ES-I3 (cell line): ENCODE measurements at regions not wholly inside any gene's neighbourhood (a gene's known extent, or its start where the extent isn't known, plus 50 kb on each side); places are given as distances from the start of the nearest gene placed in this dataset.
"Not testable (repeated sequence)": the region's sequence is repeated elsewhere in the genome, so short reads cannot be mapped to it uniquely, and the experiment has no call there.

Experiments used
- H3K36me3 ChIP-seq: 2 replicates; pipeline ENCODE4 v1.6.1; 2013; ENCODE audit warnings: mild to moderate bottlenecking, low read length, control low read depth, moderate library complexity; ENCODE audit not compliant: insufficient read depth
- H3K4me1 ChIP-seq: 2 replicates; pipeline ENCODE4 v1.6.1; 2013; ENCODE audit warnings: mild to moderate bottlenecking, control low read depth, low read length; ENCODE audit not compliant: insufficient read depth
- H3K9ac ChIP-seq: 2 replicates; pipeline ENCODE4 v1.6.1; 2013; ENCODE audit warnings: low read depth, mild to moderate bottlenecking, low read length, moderate library complexity
- H3K9me3 ChIP-seq: 2 replicates; pipeline ENCODE4 v1.6.1; 2013; ENCODE audit warnings: mild to moderate bottlenecking, low read length, moderate library complexity; ENCODE audit not compliant: control insufficient read depth, insufficient read depth

GRCh38 chrX:1851527-1851926, 236.7 kb downstream of the ASMT start:
- H3K4me1 ChIP-seq, result no peaks in the 10 kb centered on the region
- H3K9me3 ChIP-seq, result no peaks in the 10 kb centered on the region
- H3K36me3 ChIP-seq, result no peaks in the 10 kb centered on the region
- H3K9ac ChIP-seq, result no peak overlapping the region

GRCh38 chrX:1852082-1852481, 237.2 kb downstream of the ASMT start:
- no peaks in the 10 kb centered on the region for H3K9me3 ChIP-seq
- no peaks in the 10 kb centered on the region for H3K36me3 ChIP-seq
- H3K9ac ChIP-seq, result no peak overlapping the region
- H3K4me1 ChIP-seq, result no peaks in the 10 kb centered on the region

- H3K9ac ChIP-seq, result no peak overlapping the region
- H3K9me3 ChIP-seq, result no peaks in the 10 kb centered on the region
- no peaks in the 10 kb centered on the region for H3K4me1 ChIP-seq
- no peaks in the 10 kb centered on the region for H3K36me3 ChIP-seq
Measured at GRCh38 chrX:1853447-1853846, 238.6 kb downstream of the ASMT start.

GRCh38 chrX:1853916-1854315, 239.1 kb downstream of the ASMT start:
- no peaks in the 10 kb centered on the region for H3K4me1 ChIP-seq
- no peak overlapping the region for H3K9ac ChIP-seq
- no peaks in the 10 kb centered on the region for H3K36me3 ChIP-seq
- no peaks in the 10 kb centered on the region for H3K9me3 ChIP-seq

- not testable (repeated sequence) for H3K4me1 ChIP-seq, H3K36me3 ChIP-seq, H3K9ac ChIP-seq, H3K9me3 ChIP-seq
Measured at GRCh38 chrX:1854861-1855260, 240.0 kb downstream of the ASMT start.

- not testable (repeated sequence) for H3K36me3 ChIP-seq, H3K4me1 ChIP-seq, H3K9ac ChIP-seq, H3K9me3 ChIP-seq
Measured at GRCh38 chrX:1859266-1859665, 244.4 kb downstream of the ASMT start.

- H3K9me3 ChIP-seq, result no peaks in the 10 kb centered on the region
- H3K4me1 ChIP-seq, result no peaks in the 10 kb centered on the region
- no peaks in the 10 kb centered on the region for H3K36me3 ChIP-seq
- no peak overlapping the region for H3K9ac ChIP-seq
Measured at GRCh38 chrX:1860936-1861594, 246.2 kb downstream of the ASMT start.

- H3K36me3 ChIP-seq, H3K9me3 ChIP-seq, H3K4me1 ChIP-seq, H3K9ac ChIP-seq: not testable (repeated sequence)
Measured at GRCh38 chrX:1863995-1864394, 249.1 kb downstream of the ASMT start.

- H3K9me3 ChIP-seq, result no peaks in the 10 kb centered on the region
Measured at GRCh38 chrX:1870421-1870820, 255.6 kb downstream of the ASMT start.

GRCh38 chrX:1871887-1872286, 257.0 kb downstream of the ASMT start:
- Histone ChIP-seq H3K9me3 (no peaks in the 10 kb centered on the region), H3K4me1 (peaks cover 4% of the 10 kb centered on the region), H3K36me3 (no peaks in the 10 kb centered on the region), H3K9ac (no peak overlapping the region)

More at GRCh38 chrX:1870421-1870820, 255.6 kb downstream of the ASMT start:
- peaks cover 4% of the 10 kb centered on the region for H3K4me1 ChIP-seq
- H3K9ac ChIP-seq, result no peak overlapping the region
- H3K36me3 ChIP-seq, result no peaks in the 10 kb centered on the region

GRCh38 chrX:1873671-1874070, 258.8 kb downstream of the ASMT start:
- no peaks in the 10 kb centered on the region for H3K36me3 ChIP-seq
- no peaks in the 10 kb centered on the region for H3K9me3 ChIP-seq
- H3K4me1 ChIP-seq, result no peaks in the 10 kb centered on the region
- H3K9ac ChIP-seq, result no peak overlapping the region

GRCh38 chrX:1874416-1874815, 259.6 kb downstream of the ASMT start:
- no peaks in the 10 kb centered on the region for H3K36me3 ChIP-seq
- no peak overlapping the region for H3K9ac ChIP-seq
- H3K4me1 ChIP-seq, result no peaks in the 10 kb centered on the region
- peaks cover 4% of the 10 kb centered on the region for H3K9me3 ChIP-seq

- H3K4me1 ChIP-seq, result no peaks in the 10 kb centered on the region
- peaks cover 7% of the 10 kb centered on the region for H3K9me3 ChIP-seq
- no peak overlapping the region for H3K9ac ChIP-seq
- H3K36me3 ChIP-seq, result no peaks in the 10 kb centered on the region
Measured at GRCh38 chrX:1874899-1875298, 260.0 kb downstream of the ASMT start.

GRCh38 chrX:1876041-1876440, 261.2 kb downstream of the ASMT start:
- Histone ChIP-seq H3K36me3 (no peaks in the 10 kb centered on the region), H3K9me3 (peaks cover 7% of the 10 kb centered on the region), H3K9ac (no peak overlapping the region), H3K4me1 (no peaks in the 10 kb centered on the region)

GRCh38 chrX:1877780-1878179, 262.9 kb downstream of the ASMT start:
- no peak overlapping the region for H3K9ac ChIP-seq
- no peaks in the 10 kb centered on the region for H3K4me1 ChIP-seq
- no peaks in the 10 kb centered on the region for H3K36me3 ChIP-seq
- peaks cover 7% of the 10 kb centered on the region for H3K9me3 ChIP-seq
